A549 (cell line): ENCODE measurements at regions not wholly inside any gene's neighbourhood (a gene's known extent, or its start where the extent isn't known, plus 50 kb on each side); places are given as distances from the start of the nearest gene placed in this dataset.
A peak's percentile ranks its signal among the peaks of the same experiment; 100 is the strongest.
"Not testable (repeated sequence)": the region's sequence is repeated elsewhere in the genome, so short reads cannot be mapped to it uniquely, and the experiment has no call there.

ENCODE experiments used
- ATAC-seq, 2 experiments: fragments of 200-7000 bp in 1 of 2; fragments of >200 bp in 1 of 2; cut with Nextera tagmentation in 1 of 2; cut with Tn5 transposase in 1 of 2; 3 replicates each; pipeline versions ENCODE4 v1.8.0 to v1.9.1; 2018 to 2020; ENCODE audit warnings: mild to moderate bottlenecking in 1 of 2, moderate library complexity in 1 of 2
- CTCF ChIA-PET: fragments of 300-600 bp; sonication (Branson Sonifier 250); formaldehyde crosslinking; extraction: SDS; loops from one replicate; lab custom pipeline; 2021; ENCODE audit warnings: antibody characterized with exemption, inconsistent platforms; lab: Yijun Ruan, JAX
- POLR2A ChIA-PET: fragments of 350-600 bp; formaldehyde crosslinking; extraction: SDS; loops from one replicate; lab custom pipeline; 2021; ENCODE audit warnings: antibody characterized with exemption, inconsistent platforms; lab: Yijun Ruan, JAX
- DNase-seq, 2 experiments: peaks; one replicate each; pipeline versions ENCODE4 v3.0.0 to v3.0.0-alpha.2; 2011 to 2016; ENCODE audit warnings: low read depth in 1 of 2, low spot score in 1 of 2
- FAIRE-seq: peaks from 2 replicates; lab custom pipeline; 2011; peaks lifted over from hg19 to GRCh38; lab: Jason Lieb, UNC
- H3K27ac ChIP-seq, 2 experiments: fragments of >200 bp; sonication (Bioruptor Twin); formaldehyde crosslinking; 3 replicates each; pipeline ENCODE4 v1.5.1; 2016 to 2017
- H3K4me1 ChIP-seq: fragments of >200 bp; sonication (Bioruptor Twin); formaldehyde crosslinking; 3 replicates; pipeline ENCODE4 v1.6.1; 2016
- H3K4me2 ChIP-seq: fragments of >200 bp; sonication (Bioruptor Twin); formaldehyde crosslinking; 3 replicates; pipeline ENCODE4 v1.6.1; 2016
- H3K4me3 ChIP-seq: fragments of >200 bp; sonication (Bioruptor Twin); formaldehyde crosslinking; 3 replicates; pipeline ENCODE4 v1.5.1; 2016
- H3K9me3 ChIP-seq: fragments of >200 bp; sonication (Bioruptor Twin); formaldehyde crosslinking; 3 replicates; pipeline ENCODE4 v1.6.1; 2016
- ATOH8 ChIP-seq: fragments of 250-450 bp; sonication (Bioruptor Pico); IDR thresholded peaks from 2 replicates; pipeline ENCODE4 v1.5.0; 2020; ENCODE audit warnings: low read depth, mild to moderate bottlenecking, moderate library complexity
- BHLHE40 ChIP-seq: IDR thresholded peaks from 2 replicates; pipeline ENCODE4 v1.6.1; 2012; ENCODE audit warnings: low read depth, low read length, inconsistent platforms
- CBX8 ChIP-seq: fragments of 200-600 bp; sonication (generic); IDR thresholded peaks from 2 replicates; pipeline ENCODE4 v1.6.1; 2016
- CHD2 ChIP-seq: fragments of 150-350 bp; IDR thresholded peaks from 2 replicates; pipeline ENCODE4 v1.6.1; 2014; ENCODE audit warnings: low read length; ENCODE audit not compliant: partially characterized antibody
- CTCF ChIP-seq: fragments of >200 bp; sonication (Bioruptor Twin); formaldehyde crosslinking; IDR thresholded peaks from 3 replicates; pipeline ENCODE4 v1.5.1; 2016
- ESRRA ChIP-seq: fragments of 150-350 bp; IDR thresholded peaks from 2 replicates; pipeline ENCODE4 v1.6.1; 2014; ENCODE audit warnings: mild to moderate bottlenecking, low read length, borderline replicate concordance
- FOSB ChIP-seq: fragments of 250-450 bp; sonication (Bioruptor Pico); IDR thresholded peaks from 2 replicates; pipeline ENCODE4 v1.5.0; 2020; ENCODE audit warnings: mild to moderate bottlenecking, moderate library complexity
- GATA3 ChIP-seq: IDR thresholded peaks from 2 replicates; pipeline ENCODE4 v1.6.1; 2012; ENCODE audit warnings: borderline replicate concordance
- HMGXB4 ChIP-seq: fragments of 250-450 bp; sonication (Bioruptor Pico); IDR thresholded peaks from 2 replicates; pipeline ENCODE4 v1.5.0; 2021; ENCODE audit warnings: mild to moderate bottlenecking, moderate library complexity, borderline replicate concordance
- HOXA7 ChIP-seq: fragments of 250-450 bp; sonication (Bioruptor Pico); IDR thresholded peaks from 2 replicates; pipeline ENCODE4 v1.5.0; 2020; ENCODE audit warnings: mild to moderate bottlenecking, moderate library complexity
- HOXB5 ChIP-seq: fragments of 250-450 bp; sonication (Bioruptor Pico); IDR thresholded peaks from 2 replicates; pipeline ENCODE4 v1.5.0; 2020; ENCODE audit warnings: mild to moderate bottlenecking, moderate library complexity
- JUNB ChIP-seq: fragments of >200 bp; sonication (Bioruptor Twin); formaldehyde crosslinking; IDR thresholded peaks from 2 replicates; pipeline ENCODE4 v1.6.1; 2016
- KDM5A ChIP-seq: fragments of 200-600 bp; sonication (generic); IDR thresholded peaks from 2 replicates; pipeline ENCODE4 v1.6.1; 2016; ENCODE audit warnings: antibody characterized with exemption, mild to moderate bottlenecking
- MAX ChIP-seq: IDR thresholded peaks from 2 replicates; pipeline ENCODE4 v1.6.1; 2012
- NFE2L2 ChIP-seq: fragments of 150-350 bp; conservative IDR thresholded peaks from 2 replicates; pipeline ENCODE4 v1.6.1; 2014; ENCODE audit warnings: low read length
- NPAS2 ChIP-seq: fragments of 250-450 bp; sonication (Bioruptor Pico); IDR thresholded peaks from 2 replicates; pipeline ENCODE4 v1.8.0; 2022; ENCODE audit warnings: mild to moderate bottlenecking, moderate library complexity, borderline replicate concordance
- NR3C1 ChIP-seq: fragments of >200 bp; sonication (Bioruptor Twin); formaldehyde crosslinking; IDR thresholded peaks from 3 replicates; pipeline ENCODE4 v1.6.1; 2017
- PBX3 ChIP-seq: IDR thresholded peaks from 2 replicates; pipeline ENCODE4 v1.6.1; 2012
- PHF8 ChIP-seq: fragments of 200-600 bp; sonication (generic); IDR thresholded peaks from 2 replicates; pipeline ENCODE4 v1.6.1; 2016; ENCODE audit warnings: low read depth, mild to moderate bottlenecking, antibody characterized with exemption, moderate library complexity, borderline replicate concordance
- RAD21 ChIP-seq, 2 experiments: fragments of >200 bp in 1 of 2; sonication (Bioruptor Twin) in 1 of 2; formaldehyde crosslinking in 1 of 2; IDR thresholded peaks in 1 of 2; conservative IDR thresholded peaks in 1 of 2; 2 replicates in 1 of 2; 3 replicates in 1 of 2; pipeline ENCODE4 v1.6.1; 2012 to 2018; ENCODE audit warnings: inconsistent platforms in 1 of 2
- RNF2 ChIP-seq: fragments of 200-600 bp; sonication (generic); IDR thresholded peaks from 2 replicates; pipeline ENCODE4 v1.6.1; 2016; ENCODE audit warnings: low read depth, mild to moderate bottlenecking, antibody characterized with exemption, moderate library complexity, borderline replicate concordance
- SREBF2 ChIP-seq: fragments of 450-650 bp; IDR thresholded peaks from 2 replicates; pipeline ENCODE4 v1.6.1; 2014; ENCODE audit warnings: mild to moderate bottlenecking, moderate library complexity
- TP53 ChIP-seq: fragments of 250-450 bp; sonication (Bioruptor Pico); IDR thresholded peaks from 2 replicates; pipeline ENCODE4 v1.5.0; 2021; ENCODE audit warnings: mild to moderate bottlenecking, moderate library complexity
- USF2 ChIP-seq: fragments of 450-650 bp; IDR thresholded peaks from 2 replicates; pipeline ENCODE4 v1.6.1; 2014; ENCODE audit warnings: antibody characterized with exemption
- ZFP36 ChIP-seq: fragments of 450-650 bp; IDR thresholded peaks from 2 replicates; pipeline ENCODE4 v1.6.1; 2014; ENCODE audit warnings: borderline replicate concordance; ENCODE audit not compliant: partially characterized antibody
- WGBS: methylation state at CpG from one replicate; pipeline ENCODE4 v1.1.6; 2017; ENCODE audit errors: missing lambda C conversion rate; 5-methylcytosine and 5-hydroxymethylcytosine counted together

- no peaks in the 10 kb centered on the region for H3K4me1 ChIP-seq
- TF ChIP-seq ZFP36 (no peak), JUNB (no peak), GATA3 (no peak), CTCF (no peak), CBX8 (no peak), NR3C1 (no peak), BHLHE40 (no peak), ESRRA (no peak), NFE2L2 (no peak), PHF8 (no peak), KDM5A (no peak), PBX3 (no peak), MAX (no peak), TP53 (CRISPR knock-in tag) (no peak), HOXB5 (no peak), FOSB (no peak)
- TF ChIP-seq, all 56 proteins: peak for 0
- WGBS, result 7% methylated on average over 4 of the region's 4 CpGs
- POLR2A ChIA-PET, result no interaction called here
- Histone ChIP-seq H3K27ac (no peak overlapping the region), H3K4me2 (no peak overlapping the region), H3K9me3 (no peaks in the 10 kb centered on the region), H3K4me3 (no peak overlapping the region)
- FAIRE-seq (no peak), DNase-seq (no peak), ATAC-seq (no peak)
- CTCF ChIA-PET, result interaction anchor here (1.7 kb wide), 1 partner anchor 683 kb away, joined by 5 read pairs; no protein-coding TSS in a partner anchor
Observed at GRCh38 chr12:97714107-97714563, 251.5 kb downstream of the RMST start.

- Histone ChIP-seq H3K9me3 (no peaks in the 10 kb centered on the region), H3K4me2 (no peak overlapping the region), H3K4me3 (no peak overlapping the region), H3K4me1 (no peaks in the 10 kb centered on the region), H3K27ac (no peak overlapping the region)
- TF ChIP-seq NPAS2 (CRISPR knock-in tag), result no peak
- TF ChIP-seq HOXB5, result no peak
- no peak for TF ChIP-seq RAD21 (conservative IDR thresholded peaks at IDR 0.05 in 1 of 2, IDR thresholded peaks at IDR 0.05 in 1 of 2)
- no peak for TF ChIP-seq CBX8
- TF ChIP-seq NR3C1, result no peak
- TF ChIP-seq HMGXB4 (CRISPR knock-in tag), result no peak
- TF ChIP-seq USF2, result no peak
- TF ChIP-seq HOXA7 (CRISPR knock-in tag), result no peak
- TF ChIP-seq GATA3, result no peak
- TF ChIP-seq SREBF2, result no peak
- TF ChIP-seq NFE2L2, result no peak
- TF ChIP-seq ESRRA, result no peak
- TF ChIP-seq RNF2, result no peak
- TF ChIP-seq CHD2, result no peak
- no peak for TF ChIP-seq ATOH8
- CTCF ChIA-PET, result interaction anchor here (0.6 to 0.7 kb wide), 2 partner anchors 197 to 1326 kb away, joined by 3 read pairs; no protein-coding TSS in a partner anchor
- 8% methylated on average over 1 of the region's 1 CpG for WGBS
- FAIRE-seq (no peak), ATAC-seq (peak in 1 of 2 experiments; percentile 67; a peak in 2 of 6 replicates), DNase-seq (peak; percentile 5 to 13)
- POLR2A ChIA-PET, result no interaction called here
Observed at GRCh38 chr12:97716356-97716755, 253.8 kb downstream of the RMST start.

GRCh38 chr12:97723801-97724200, 261.2 kb downstream of the RMST start:
- DNase-seq, H3K4me3 ChIP-seq, H3K9me3 ChIP-seq, FAIRE-seq, H3K4me2 ChIP-seq, H3K4me1 ChIP-seq, ATAC-seq, POLR2A ChIA-PET, H3K27ac ChIP-seq, CTCF ChIA-PET: not testable (repeated sequence)
- WGBS, result 36% methylated on average over 20 of the region's 22 CpGs
